CD14-positive monocyte (primary cell): ENCODE measurements at regions not wholly inside any gene's neighbourhood (a gene's known extent, or its start where the extent isn't known, plus 50 kb on each side); places are given as distances from the start of the nearest gene placed in this dataset.
"Not testable (repeated sequence)": the region's sequence is repeated elsewhere in the genome, so short reads cannot be mapped to it uniquely, and the experiment has no call there.

Experiments used
- DNase-seq, 3 donors: peaks; one replicate each; pipeline ENCODE4 v3.0.0-alpha.2; 2011 to 2022
- H2AFZ ChIP-seq: 2 replicates; pipeline ENCODE4 v1.6.0; 2012; ENCODE audit warnings: mild to moderate bottlenecking, low read depth, low read length, inconsistent platforms; ENCODE audit not compliant: insufficient read depth, poor library complexity, severe bottlenecking
- H3K27ac ChIP-seq, 2 donors: 1 replicate in 1 of 2; 2 replicates in 1 of 2; pipeline ENCODE4 v1.5.1; 2012 to 2013; ENCODE audit warnings: low read length in 2 of 2, control low read depth in 1 of 2, inconsistent platforms in 1 of 2, low read depth in 1 of 2, mild to moderate bottlenecking in 1 of 2
- H3K27me3 ChIP-seq, 2 donors: one replicate each; pipeline versions ENCODE4 v1.6.0 to v1.6.1; 2011 to 2013; ENCODE audit warnings: low read length in 2 of 2; ENCODE audit not compliant: control insufficient read depth in 2 of 2, insufficient read depth in 2 of 2
- H3K36me3 ChIP-seq, 2 donors: replicated peaks in 1 of 2; 1 replicate in 1 of 2; 2 replicates in 1 of 2; pipeline versions ENCODE4 v1.5.1 to v1.6.1; 2012 to 2013; ENCODE audit warnings: low read length in 2 of 2, control low read depth in 1 of 2, inconsistent platforms in 1 of 2, mild to moderate bottlenecking in 1 of 2; ENCODE audit not compliant: insufficient read depth in 2 of 2, control insufficient read depth in 1 of 2
- H3K4me1 ChIP-seq, 2 donors: 1 replicate in 1 of 2; 2 replicates in 1 of 2; pipeline versions ENCODE4 v1.5.1 to v1.6.1; 2012 to 2013; ENCODE audit warnings: low read length in 2 of 2, control low read depth in 1 of 2, inconsistent platforms in 1 of 2, mild to moderate bottlenecking in 1 of 2, moderate library complexity in 1 of 2; ENCODE audit not compliant: insufficient read depth in 2 of 2, control insufficient read depth in 1 of 2
- H3K4me2 ChIP-seq: replicated peaks from 2 replicates; pipeline ENCODE3; 2012; ENCODE audit warnings: low read length, moderate library complexity, mild to moderate bottlenecking; ENCODE audit not compliant: poor library complexity, severe bottlenecking; ENCODE audit errors: extremely low read depth
- H3K4me3 ChIP-seq, 3 experiments: fragments of 200-600 bp in 1 of 3; sonication (generic) in 1 of 3; replicated peaks in 1 of 3; 1 replicate in 2 of 3; 2 replicates in 1 of 3; pipeline ENCODE4 v1.5.1; 2011 to 2013; ENCODE audit warnings: low read length in 3 of 3, mild to moderate bottlenecking in 3 of 3, control low read depth in 2 of 3, low read depth in 2 of 3, inconsistent platforms in 1 of 3, moderate library complexity in 1 of 3
- H3K79me2 ChIP-seq: 2 replicates; pipeline ENCODE4 v1.6.0; 2012; ENCODE audit warnings: mild to moderate bottlenecking, control low read depth, inconsistent platforms, low read length, moderate library complexity; ENCODE audit not compliant: insufficient read depth
- H3K9ac ChIP-seq: 2 replicates; pipeline ENCODE4 v1.6.0; 2017; ENCODE audit warnings: low read length, mild to moderate bottlenecking; ENCODE audit not compliant: insufficient read depth, poor library complexity, severe bottlenecking
- H3K9me3 ChIP-seq, 2 donors: replicated peaks in 1 of 2; 1 replicate in 1 of 2; 2 replicates in 1 of 2; pipeline versions ENCODE4 v1.5.1 to v1.6.1; 2012 to 2013; ENCODE audit warnings: low read length in 2 of 2, control low read depth in 1 of 2; ENCODE audit not compliant: control insufficient read depth in 1 of 2, insufficient read depth in 1 of 2
- H4K20me1 ChIP-seq: 2 replicates; pipeline ENCODE4 v1.6.0; 2012; ENCODE audit warnings: mild to moderate bottlenecking, low read length, control low read depth, moderate library complexity; ENCODE audit not compliant: insufficient read depth
- H3K27ac Mint-ChIP-seq, 7 donors: one replicate each; pipeline ENCODE4 v1.8.0; 2020; ENCODE audit warnings: mild to moderate bottlenecking in 7 of 7, mixed read lengths in 7 of 7, moderate library complexity in 6 of 7, inconsistent platforms in 2 of 7
- H3K27me3 Mint-ChIP-seq, 3 donors: one replicate each; pipeline ENCODE4 v1.8.0; 2021 to 2022; ENCODE audit warnings: low read depth in 3 of 3, mild to moderate bottlenecking in 3 of 3, mixed read lengths in 3 of 3, moderate library complexity in 3 of 3, inconsistent platforms in 1 of 3
- H3K36me3 Mint-ChIP-seq, 2 donors: one replicate each; pipeline ENCODE4 v1.8.0; 2020; ENCODE audit warnings: mixed read lengths in 2 of 2, inconsistent platforms in 1 of 2, mild to moderate bottlenecking in 1 of 2
- H3K4me1 Mint-ChIP-seq: one replicate; pipeline ENCODE4 v1.8.0; 2020; ENCODE audit warnings: mild to moderate bottlenecking, mixed read lengths
- H3K4me3 Mint-ChIP-seq, 2 donors: one replicate each; pipeline ENCODE4 v1.8.0; 2020; ENCODE audit warnings: mild to moderate bottlenecking in 2 of 2, mixed read lengths in 2 of 2, moderate library complexity in 1 of 2
- H3K9me3 Mint-ChIP-seq, 7 donors: one replicate each; pipeline ENCODE4 v1.8.0; 2020 to 2022; ENCODE audit warnings: mixed read lengths in 7 of 7, mild to moderate bottlenecking in 6 of 7, moderate library complexity in 6 of 7, inconsistent platforms in 2 of 7
- WGBS: methylation state at CpG from one replicate; pipeline ENCODE4 v1.1.5; 2013; ENCODE audit warnings: missing lambda C conversion rate; ENCODE audit not compliant: insufficient coverage; 5-methylcytosine and 5-hydroxymethylcytosine counted together
- intact Hi-C, 2 donors: fragments of 100-400 bp; cut with micrococcal nuclease; formaldehyde crosslinking; loops; one replicate each; pipeline versions ENCODE4 v1.15.0 to v1.15.1; 2023
- TF ChIP-seq, protein P1 (sequence below): fragments of 200-600 bp; IDR thresholded peaks from one replicate; pipeline ENCODE4 v1.8.0; 2022; ENCODE audit warnings: antibody characterized with exemption, mild to moderate bottlenecking

DNA sequence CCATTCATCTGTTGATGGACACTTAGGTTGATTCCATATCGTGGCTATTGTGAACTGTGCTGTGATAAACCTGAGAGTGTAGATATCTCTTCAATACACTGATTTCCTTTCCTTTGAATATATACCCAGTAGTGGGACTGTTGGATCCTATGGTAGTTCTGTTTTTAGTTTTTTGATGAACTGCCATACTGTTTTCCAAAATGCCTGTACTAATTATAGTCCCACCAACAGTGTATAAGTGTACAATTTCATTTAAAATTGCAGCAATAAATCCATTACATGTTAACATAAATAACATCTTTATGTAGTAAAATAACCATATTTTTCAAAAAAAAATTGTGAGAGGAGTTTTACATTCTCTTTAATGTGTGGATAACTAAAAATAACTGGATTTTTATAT is 65.0 kb upstream of the SYT9 start:
- no CpG with 5 or more reads among the region's 1 CpG for WGBS
- Histone ChIP-seq H3K4me2 (no peak overlapping the region), H3K9me3 (no peaks in the 10 kb centered on the region), H3K36me3 (no peaks in the 10 kb centered on the region), H3K79me2 (no peaks in the 10 kb centered on the region), H3K9ac (no peak overlapping the region), H3K4me1 (no peaks in the 10 kb centered on the region), H3K4me3 (no peak overlapping the region), H3K27me3 (no peaks in the 10 kb centered on the region), H2AFZ (no peak overlapping the region), H3K27ac (no peak overlapping the region), H4K20me1 (no peaks in the 10 kb centered on the region)
- Mint-ChIP-seq H3K4me3 (no peak overlapping the region), H3K36me3 (no peaks in the 10 kb centered on the region), H3K9me3 (peaks cover 0 to 9% (median 0%) of the 10 kb centered on the region in 7 donors), H3K27ac (no peak overlapping the region), H3K27me3 (peaks cover 2 to 6% (median 3%) of the 10 kb centered on the region in 3 donors), H3K4me1 (no peaks in the 10 kb centered on the region)
- no peak for DNase-seq
- TF ChIP-seq, protein P1, sequence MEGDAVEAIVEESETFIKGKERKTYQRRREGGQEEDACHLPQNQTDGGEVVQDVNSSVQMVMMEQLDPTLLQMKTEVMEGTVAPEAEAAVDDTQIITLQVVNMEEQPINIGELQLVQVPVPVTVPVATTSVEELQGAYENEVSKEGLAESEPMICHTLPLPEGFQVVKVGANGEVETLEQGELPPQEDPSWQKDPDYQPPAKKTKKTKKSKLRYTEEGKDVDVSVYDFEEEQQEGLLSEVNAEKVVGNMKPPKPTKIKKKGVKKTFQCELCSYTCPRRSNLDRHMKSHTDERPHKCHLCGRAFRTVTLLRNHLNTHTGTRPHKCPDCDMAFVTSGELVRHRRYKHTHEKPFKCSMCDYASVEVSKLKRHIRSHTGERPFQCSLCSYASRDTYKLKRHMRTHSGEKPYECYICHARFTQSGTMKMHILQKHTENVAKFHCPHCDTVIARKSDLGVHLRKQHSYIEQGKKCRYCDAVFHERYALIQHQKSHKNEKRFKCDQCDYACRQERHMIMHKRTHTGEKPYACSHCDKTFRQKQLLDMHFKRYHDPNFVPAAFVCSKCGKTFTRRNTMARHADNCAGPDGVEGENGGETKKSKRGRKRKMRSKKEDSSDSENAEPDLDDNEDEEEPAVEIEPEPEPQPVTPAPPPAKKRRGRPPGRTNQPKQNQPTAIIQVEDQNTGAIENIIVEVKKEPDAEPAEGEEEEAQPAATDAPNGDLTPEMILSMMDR = no peak
- intact Hi-C loops = no loop called here

DNA sequence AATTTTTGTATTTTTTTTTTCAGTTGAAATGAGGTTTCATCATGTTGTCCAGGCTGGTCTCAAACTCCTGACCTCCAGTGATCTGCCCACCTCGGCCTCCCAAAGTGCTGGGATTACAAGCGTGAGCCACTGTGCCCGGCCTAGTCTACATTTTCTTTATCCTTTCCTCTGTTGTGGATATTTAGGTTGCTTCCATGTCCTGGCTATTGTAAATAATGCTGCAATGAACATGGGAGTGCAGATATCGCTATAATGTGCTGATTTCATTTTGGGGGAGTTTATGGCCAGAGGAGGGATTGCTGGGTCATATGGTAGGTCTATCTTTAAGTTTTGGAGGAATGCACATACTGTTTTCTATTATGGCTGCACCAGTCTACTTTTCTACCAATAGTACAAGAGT is 58.9 kb upstream of the SYT9 start:
- H3K4me1 ChIP-seq, H3K79me2 ChIP-seq, H3K27ac ChIP-seq, H3K4me1 Mint-ChIP-seq, H3K36me3 Mint-ChIP-seq, H3K4me3 ChIP-seq, H2AFZ ChIP-seq, H3K9me3 ChIP-seq, H4K20me1 ChIP-seq, H3K27me3 Mint-ChIP-seq, H3K27ac Mint-ChIP-seq, H3K9ac ChIP-seq, intact Hi-C loops, H3K27me3 ChIP-seq, H3K4me3 Mint-ChIP-seq, H3K36me3 ChIP-seq, H3K4me2 ChIP-seq, DNase-seq, H3K9me3 Mint-ChIP-seq: not testable (repeated sequence)
- no CpG with 5 or more reads among the region's 4 CpGs for WGBS
